GM18519 (cell line): ENCODE measurements at regions not wholly inside any gene's neighbourhood (a gene's known extent, or its start where the extent isn't known, plus 50 kb on each side); places are given as distances from the start of the nearest gene placed in this dataset.

Experiments
- ATAC-seq: cut with Tn5 transposase; IDR thresholded peaks from one replicate; pipeline ENCODE4 v1.9.1; 2021; ENCODE audit warnings: mild to moderate bottlenecking, moderate library complexity; ENCODE audit not compliant: unreplicated experiment, low FRiP score

DNA sequence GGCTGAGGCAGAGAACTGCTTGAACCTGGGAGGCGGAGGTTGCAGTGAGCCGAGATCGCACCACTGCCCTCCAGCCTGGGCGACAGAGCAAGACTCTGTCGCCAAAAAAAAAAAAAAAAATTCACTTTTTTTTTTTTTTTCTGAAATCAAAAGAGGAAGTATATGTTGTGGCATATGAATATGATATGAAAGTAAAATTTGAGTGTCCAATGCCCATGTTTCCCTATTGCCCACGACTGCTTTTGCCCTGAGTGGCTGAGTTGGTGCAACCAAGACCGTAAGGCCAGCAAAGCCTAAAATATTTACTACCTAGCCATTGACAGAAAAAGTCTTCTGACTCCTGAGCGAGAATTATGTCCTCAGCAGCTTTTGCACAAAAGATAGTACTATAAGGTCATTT, 101.7 kb upstream of the PARP11 start:
- no peak for ATAC-seq

DNA sequence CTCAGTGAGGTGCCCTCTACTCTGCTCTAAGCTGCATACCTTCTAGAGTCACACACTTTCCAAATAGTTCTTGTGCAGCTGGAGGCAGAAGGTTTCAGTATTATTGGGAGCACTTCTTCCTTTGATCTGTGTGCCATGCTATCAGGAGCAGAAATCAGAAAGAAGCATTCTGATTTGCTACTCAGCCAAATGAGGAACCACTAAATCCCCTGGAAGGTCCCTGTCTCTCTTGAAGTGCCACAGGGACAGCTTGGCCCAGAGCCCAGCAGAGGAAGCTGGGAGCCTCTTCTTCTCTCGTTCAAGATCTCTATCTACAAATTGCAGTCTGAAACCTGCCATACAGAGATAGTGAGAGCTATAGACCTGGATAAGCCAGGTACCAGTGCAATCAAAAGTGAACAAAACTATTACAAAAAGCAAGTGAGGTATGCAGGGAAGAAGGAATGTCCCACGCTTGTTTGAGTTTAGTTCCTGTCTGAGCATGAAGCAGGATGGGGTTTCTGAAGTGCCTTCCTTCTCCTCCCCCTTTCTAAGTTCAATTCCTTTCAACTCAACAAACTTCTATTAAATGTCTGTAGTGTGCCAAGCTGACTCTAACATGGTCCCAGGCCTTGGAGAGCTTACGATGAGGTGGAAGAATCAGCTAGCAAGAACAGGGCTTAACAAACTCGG, 100.9 kb upstream of the PARP11 start:
- ATAC-seq = no peak

DNA sequence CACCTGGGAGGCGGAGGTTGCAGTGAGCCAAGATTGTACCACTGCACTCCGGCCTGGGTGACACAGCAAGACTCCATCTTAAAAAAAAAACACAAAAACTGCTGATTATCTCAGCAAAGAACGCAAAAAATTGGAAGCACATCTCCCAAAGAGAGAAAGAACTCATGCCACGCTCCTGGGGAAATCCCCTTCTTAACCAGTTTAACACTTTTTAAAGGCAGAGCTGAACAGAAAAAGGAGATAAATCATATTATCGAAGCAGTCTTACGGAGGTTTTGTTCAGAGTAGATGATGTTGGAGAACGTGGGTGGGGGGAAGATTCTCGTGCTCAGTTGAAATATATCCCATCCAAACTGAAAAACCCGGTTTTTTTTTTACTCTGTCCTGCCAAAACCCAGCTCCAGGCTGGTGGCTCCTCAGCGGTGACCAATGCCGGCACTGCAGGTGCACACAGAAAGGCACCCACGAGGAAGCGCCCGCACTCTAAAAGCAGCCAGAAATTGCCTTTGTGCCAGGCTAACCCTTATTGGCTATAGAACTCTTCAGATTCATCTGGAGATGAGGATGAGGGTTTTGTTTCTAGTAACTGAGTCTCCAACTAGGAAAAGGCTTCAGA, 100.2 kb upstream of the PARP11 start:
- no peak for ATAC-seq

DNA sequence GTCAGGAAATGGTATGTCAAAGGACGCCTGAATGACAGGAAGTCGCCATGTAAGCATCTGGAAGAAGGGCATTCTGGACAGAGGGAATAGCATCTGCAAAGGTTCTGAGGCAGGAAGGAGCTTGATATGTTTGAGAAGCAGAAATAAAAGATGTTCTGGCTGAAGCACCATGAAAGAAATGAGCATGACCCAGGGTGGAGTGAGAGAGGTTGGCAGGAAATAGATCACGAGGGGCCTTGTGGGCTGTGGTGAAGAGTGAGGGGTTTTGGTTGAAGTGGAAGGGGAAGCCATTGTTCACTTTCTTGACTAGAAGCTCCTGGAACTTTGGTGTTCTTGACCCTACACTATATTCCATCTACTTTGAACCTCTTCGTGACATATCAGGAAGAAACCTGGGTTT, 99.4 kb upstream of the PARP11 start:
- no peak for ATAC-seq

DNA sequence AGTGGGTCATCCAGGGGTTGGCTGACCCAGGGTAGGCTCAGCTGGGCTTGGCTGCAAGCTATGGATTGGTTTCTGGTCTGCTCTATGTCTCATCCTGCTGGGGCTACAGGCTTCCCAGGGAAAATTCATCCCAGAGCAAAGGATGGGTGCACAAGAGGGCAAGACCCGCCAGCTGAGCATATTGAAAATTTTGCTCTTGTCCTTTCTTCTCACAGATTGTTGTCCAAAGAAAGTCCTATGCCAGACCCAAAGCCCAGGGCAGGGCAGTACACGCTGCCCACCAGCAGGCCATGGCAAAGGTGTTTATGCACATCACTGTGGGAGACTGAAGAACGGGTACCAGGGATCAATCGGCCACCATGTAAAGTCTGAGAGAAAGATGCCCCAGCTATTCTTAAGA, 95.3 kb upstream of the PARP11 start:
- no peak for ATAC-seq

DNA sequence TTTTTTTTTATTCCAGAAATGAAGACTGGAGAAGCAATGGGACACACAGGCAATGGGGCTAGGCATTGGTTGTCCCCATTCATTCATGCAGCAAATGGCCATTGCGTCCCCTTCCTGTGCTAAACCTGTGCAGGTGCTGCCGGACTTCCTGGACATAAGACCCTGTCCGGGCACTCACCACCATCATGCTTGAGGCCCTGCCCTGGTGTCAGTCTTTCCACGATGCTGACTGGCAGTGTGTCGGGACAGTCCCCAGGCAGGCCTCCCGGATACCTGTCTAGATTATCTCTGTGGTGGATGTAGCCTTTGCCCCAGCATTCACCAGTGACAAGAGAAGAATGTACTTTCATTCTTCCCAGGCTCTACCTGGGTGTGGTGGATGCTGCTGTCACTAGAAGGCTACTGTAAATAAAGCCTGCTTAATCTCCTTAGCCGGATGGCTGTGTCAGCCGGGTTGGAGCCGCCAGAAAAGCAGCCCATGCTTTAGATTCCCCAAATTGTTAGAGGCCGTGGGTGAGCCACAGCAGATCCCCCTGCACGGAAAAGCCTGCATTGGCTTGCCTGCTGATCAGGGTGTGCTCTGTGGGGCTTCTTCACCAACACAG, 94.5 kb upstream of the PARP11 start:
- no peak for ATAC-seq

DNA sequence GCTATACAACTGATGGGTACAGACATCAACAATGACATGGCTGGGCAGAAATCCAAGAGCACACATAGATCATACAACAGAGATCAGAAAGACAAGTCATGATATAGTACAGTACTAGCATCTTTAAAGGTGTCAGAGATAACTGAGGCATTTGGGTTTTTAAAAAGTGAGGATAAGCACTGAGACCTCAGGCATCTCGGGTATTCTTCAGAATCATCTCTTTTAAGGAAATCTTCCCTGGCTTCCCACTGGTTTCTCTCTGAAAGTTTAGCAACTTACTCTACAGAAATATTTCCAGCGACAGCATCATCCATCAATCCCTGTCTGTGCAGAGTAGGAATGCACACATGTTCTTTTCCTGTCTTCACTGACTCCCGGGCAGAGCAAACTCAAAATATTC, 93.2 kb upstream of the PARP11 start:
- no peak for ATAC-seq

DNA sequence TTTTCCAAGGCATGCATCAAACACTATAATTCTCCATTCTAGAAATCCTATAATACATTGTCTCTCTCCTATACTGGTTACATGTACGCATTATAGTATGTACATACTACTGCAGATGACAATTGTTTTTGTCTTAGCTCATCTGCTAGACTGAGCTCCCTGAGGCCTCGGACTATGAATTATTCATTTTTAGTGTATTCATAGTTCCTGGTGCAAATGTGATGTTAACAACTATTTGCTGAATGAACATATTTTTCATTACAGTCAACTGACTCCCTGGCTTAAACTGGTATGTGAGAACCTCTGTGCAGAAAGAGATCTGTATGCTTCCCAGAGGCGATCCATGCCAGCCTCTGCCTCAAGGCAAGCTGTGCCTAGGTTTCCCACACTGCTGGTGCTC, 91.8 kb upstream of the PARP11 start:
- no peak for ATAC-seq

DNA sequence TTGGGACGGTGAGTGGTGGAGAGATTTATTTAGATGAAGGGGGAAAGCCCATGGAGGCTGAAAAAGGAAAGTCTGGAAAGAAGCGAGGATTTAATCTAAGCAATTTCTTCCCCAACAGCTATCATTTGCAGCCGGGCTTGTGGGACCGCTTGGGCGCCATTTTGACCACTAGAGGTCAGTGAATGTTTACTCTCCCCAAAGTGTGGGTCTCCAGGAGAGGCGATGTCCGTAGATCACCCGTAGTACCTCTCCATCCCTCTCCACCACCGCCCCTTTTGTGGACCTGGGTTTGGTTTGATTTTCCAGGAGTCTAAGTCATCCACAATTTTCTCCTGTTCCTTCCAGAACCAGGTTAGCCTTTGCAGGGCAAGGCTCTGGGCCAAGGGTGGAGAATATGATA, 91.2 kb upstream of the PARP11 start:
- no peak for ATAC-seq

DNA sequence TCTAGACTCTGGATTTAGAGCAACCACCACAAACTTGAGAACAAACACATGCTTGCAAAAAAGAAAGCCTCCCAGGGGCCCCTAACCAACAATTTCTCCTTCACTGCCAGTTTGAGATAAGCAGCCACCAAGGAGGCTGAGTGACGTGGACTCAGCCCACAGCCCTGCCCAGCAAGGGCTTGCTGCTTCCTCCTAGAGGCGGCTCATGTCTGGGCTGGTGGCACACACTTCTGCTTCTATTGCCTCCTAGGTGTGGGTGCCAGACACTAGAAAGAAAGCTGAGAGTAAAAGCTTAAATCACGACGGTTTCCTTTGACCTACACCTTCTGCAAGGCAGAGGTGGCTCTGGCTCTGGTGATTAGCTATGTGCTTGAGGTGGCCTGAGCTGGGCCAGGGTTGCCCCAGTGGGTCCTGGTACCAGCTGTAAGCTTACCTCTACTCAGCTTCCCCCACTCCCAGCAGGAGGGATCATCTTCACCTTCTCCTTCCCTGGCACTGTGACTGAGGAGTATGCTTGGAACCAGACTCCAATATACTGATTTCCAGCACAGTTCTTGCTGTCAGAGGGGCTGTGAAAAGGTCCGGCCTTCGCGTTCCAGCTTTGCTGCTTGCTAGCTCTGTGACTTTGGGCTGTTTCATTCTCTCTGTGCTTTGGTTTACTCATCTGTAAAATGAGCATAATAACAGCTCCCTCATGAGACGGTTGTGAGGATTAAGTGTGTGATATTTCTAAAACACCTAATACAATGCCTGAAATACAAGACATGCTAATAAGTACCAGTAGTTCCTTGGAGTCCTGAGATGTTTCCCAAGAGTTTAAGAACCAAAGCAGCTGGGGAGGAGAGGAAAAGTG, 89.7 kb upstream of the PARP11 start:
- ATAC-seq = no peak

DNA sequence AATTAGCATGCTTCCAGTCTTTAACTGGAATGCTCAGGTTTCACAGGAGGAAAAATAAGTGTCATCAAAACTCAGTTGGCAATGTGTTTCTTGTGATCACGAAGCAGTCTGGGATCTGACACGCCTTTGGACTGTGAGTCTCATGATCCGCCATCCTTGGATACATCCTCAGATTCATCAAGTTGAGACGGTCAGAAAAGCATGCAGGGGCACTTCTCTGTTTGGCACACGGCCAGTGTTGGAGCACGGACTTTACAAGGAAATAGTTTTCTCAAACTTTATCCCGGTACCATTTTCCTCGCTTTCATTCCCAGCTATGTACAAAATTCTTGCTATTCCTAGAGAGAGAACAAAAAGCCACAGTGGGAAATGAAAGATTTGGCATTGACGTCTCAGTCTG, 88.4 kb upstream of the PARP11 start:
- ATAC-seq = no peak

DNA sequence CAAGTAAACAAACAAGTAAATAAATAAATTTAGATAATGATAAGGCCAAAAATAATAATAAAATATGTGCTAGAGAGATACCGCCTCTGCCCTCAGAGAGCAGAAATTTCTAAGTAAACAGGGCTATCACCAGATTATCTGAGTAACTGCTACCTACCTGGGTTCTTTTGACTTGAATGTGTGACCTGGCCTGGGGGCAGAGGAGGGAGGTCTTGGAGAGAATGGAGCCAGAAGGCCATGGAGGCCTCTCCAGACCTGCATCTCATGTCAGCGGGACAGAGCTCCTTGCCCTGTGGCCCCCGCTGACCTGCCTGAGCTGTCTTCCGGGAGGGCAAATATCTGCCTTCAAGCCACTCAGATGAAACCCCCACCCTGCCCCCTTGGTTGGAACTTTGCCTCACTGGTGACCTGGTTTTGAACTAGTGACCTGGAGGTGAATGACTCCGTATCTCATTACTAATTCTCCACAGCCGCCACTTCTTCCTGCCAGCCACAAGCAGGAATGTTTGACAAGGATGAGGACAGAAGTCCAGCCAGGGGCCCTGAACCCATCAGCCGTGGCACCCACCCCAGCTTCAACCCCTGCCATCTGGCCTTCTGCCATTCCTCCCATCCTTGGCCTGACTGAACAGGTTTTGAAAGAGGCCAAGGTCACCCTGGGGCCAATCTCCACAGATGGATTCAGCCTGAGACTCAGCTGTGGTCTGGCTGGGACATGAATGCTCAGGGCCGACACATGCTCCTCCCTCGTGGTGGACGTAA, 86.8 kb upstream of the PARP11 start:
- ATAC-seq = no peak

DNA sequence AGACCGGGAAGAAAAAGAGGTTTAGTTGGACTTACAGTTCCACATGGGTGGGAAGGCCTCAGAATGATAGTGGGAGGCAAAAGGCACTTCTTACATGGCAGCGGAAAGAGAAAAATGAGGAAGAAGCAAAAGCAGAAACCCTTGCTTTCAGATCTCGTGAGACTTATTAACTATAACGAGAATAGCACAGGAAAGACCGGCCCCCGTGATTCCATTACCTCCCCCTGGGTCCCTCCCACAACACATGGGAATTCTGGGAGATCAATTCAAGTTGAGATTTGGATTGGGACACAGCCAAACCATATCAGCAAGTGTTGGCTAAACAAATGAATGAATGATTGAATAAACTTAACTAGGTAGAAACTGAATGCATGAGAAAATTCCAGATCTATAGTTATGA, 85.3 kb upstream of the PARP11 start:
- ATAC-seq = no peak

DNA sequence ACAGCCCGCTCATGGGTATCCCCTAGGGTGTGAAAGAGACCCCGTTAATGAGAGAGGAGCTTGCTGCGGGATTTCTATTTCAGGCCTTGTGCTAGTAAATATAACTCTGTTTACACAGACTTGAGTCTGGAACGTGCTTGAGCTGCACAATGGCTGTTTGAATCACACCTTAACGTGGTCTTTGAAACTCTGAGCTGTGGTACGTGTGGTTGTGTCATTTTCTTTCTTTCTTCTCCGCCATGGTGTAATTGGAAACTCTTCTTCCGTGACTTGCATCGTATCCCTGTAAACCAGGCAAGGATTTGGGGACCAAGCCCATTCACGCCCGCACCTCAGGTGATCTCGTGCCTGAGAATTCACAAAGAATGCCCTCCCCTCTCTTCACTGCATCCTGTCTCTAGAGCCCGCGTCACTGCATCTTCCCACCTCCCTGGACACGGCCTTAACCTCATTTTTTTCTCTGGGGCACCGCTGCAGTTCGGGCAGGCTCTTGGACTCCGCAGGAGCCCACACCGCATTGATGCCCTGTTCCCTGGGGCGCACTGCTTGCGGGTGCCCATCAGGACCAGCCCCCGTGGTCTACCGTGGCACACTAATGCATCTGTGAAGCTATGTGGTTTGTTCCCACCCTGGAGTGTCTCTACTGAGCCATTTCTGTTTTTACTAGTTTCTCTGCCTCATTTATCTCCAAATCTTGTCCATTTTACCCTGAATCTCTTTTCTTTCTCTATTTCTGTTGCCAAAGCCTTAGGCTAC, 78.4 kb upstream of the PARP11 start:
- no peak for ATAC-seq

DNA sequence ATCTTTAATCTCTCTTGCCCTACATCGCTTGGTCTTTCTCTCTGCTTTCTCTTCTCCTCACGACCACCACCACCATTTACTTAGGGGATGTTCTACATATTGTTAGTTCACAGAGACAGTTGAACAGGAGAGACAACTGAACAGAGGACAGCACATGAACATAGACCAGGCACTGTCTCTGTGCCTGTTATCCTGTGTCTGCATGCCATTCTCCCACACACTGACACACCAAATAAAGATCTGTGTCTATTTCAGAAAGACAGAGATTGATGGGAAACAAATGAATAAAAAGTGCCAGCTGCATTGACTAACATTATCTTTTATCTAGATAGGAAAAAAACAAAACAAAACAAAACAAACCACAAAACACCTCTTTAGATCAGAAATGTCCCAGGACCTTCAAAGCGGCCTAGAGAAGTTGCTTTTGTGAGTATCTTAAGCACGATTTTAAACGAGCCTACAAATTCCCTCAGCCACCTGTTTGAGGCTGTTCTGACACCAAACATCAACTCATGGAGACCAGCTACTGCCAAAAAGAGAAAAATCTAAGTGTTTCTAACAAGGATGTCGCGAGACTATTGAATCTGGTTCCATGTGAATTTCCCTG, 77.6 kb upstream of the PARP11 start:
- no peak for ATAC-seq

DNA sequence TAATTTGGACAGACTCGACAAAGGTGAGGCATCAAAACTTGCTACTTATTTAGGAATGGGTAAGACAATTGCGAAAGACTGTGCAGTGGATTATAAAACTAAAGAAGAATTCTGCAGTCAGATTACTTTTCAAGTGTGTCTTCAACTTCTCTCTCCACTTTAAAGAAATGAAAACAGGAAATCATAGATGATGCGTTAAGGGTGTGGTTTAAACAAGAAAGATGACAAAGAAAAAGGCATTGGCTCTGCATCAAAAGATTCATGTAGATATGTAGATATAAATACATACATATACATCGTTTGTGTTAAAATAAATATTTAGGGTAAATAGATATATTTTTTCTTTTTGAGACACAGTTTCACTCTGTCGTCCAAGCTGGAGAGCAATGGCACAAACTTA, 74.6 kb upstream of the PARP11 start:
- ATAC-seq = no peak

DNA sequence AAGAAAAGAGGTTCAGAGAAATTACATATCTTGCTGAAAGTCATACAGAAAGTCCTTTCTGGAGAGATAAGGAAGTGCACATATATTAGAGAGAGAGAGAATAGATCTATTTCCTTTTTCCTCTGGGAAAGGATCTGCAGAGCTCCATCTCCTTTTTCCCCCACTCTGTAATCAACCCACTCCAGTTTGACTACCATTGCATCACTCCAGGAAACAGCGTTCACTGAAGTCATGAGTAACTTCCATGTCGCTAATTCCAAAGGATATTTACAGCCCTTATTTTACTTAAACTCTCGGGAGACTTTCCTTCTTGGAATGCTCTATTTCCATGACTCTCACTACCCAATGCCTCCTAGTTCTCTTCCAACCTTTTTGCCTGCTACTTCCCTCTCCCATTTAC, 72.5 kb upstream of the PARP11 start:
- ATAC-seq = no peak

DNA sequence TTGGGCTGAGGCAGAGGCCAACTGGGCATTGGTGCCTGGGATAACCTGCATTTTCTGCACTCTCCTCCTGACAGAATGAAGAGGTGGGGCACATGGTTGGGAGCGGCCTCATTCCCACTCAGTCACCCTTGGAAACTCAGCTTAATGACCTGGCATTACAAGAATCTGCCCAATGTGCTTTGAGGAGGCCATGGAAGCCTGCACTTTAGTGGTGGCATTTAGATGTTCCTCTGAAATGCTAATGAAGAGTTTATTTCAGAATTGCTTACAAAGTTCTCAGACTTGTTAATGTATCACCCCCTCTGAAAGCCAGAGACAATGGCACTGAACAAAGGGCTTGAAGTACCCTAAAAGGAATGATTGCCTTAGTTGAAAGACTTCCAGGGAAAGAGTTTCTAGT, 71.4 kb upstream of the PARP11 start:
- no peak for ATAC-seq

DNA sequence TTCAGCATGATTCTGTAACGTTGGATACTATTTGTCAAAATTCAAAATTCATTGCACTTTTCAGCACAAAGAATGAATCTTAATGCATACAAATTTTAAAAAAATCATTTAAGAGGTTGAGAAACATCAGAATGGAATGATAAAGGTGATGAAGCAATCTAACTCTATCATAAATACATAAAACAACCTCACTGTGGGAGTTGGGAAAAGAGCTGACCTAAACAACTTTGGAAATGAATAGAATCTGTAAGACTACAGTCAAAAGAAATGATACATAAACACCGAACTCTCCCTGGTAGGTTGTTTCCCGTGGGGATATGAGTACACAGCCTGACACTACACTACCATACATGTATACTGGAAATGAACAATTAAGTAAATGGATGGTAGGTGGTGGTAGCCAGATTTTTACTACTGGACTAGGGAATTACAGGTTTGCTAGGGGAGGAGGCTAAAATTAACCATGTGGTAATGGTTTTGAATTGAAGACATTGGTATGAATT, 64.9 kb upstream of the PARP11 start:
- ATAC-seq = no peak
